Retinal pigment epithelial cell (primary cell): ENCODE measurements at regions not wholly inside any gene's neighbourhood (a gene's known extent, or its start where the extent isn't known, plus 50 kb on each side); places are given as distances from the start of the nearest gene placed in this dataset.

Experiments used
- DNase-seq: peaks from one replicate; pipeline ENCODE4 v3.0.0-alpha.2; 2010; ENCODE audit warnings: low read depth
- H3K4me3 ChIP-seq: 2 replicates; pipeline ENCODE4 v1.5.1; 2011; ENCODE audit warnings: mild to moderate bottlenecking, low read length, control low read depth, moderate library complexity
- TF ChIP-seq, protein P1 (sequence below): conservative IDR thresholded peaks from 2 replicates; pipeline ENCODE4 v1.5.1; 2011; ENCODE audit warnings: low read depth, low read length, control low read depth, inconsistent platforms

DNA sequence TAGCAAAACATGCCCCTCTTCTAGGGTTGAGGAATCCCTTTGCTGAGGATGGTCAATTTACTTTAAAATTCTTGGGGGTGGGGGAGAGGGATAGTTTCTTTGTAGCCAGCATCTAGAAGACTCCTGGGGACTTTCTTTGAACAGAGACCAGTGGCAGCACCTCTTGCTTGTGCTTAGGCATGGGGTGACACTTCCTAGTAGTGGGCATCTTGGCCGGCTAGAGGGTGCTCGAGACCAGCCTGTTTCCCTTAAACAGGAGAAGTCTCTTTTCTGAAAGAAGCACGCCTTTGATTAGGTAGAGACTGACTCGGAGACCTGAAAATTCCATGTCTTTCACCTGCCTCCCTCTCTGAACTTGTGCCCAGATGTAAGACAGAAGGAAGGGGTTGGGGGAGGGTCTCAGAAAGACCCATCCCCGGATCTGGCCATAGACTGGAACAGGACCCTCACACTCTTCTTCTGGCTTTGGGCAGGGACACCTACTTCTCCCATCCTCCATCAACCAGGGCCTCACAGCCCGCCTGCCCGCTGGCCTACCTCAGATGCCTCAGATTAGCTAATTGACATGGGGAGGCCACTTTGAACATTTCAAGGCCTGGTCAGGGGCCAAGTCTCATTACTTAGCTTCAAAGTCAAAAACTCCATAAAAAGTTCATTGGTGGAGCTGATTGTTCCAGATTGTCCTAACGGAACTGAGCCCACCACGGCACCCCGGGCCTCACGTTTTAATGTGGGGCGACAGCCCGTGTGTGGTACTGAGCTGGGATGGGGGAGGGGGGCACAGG, 172.2 kb downstream of the CDC5L start:
- TF ChIP-seq, protein P1, sequence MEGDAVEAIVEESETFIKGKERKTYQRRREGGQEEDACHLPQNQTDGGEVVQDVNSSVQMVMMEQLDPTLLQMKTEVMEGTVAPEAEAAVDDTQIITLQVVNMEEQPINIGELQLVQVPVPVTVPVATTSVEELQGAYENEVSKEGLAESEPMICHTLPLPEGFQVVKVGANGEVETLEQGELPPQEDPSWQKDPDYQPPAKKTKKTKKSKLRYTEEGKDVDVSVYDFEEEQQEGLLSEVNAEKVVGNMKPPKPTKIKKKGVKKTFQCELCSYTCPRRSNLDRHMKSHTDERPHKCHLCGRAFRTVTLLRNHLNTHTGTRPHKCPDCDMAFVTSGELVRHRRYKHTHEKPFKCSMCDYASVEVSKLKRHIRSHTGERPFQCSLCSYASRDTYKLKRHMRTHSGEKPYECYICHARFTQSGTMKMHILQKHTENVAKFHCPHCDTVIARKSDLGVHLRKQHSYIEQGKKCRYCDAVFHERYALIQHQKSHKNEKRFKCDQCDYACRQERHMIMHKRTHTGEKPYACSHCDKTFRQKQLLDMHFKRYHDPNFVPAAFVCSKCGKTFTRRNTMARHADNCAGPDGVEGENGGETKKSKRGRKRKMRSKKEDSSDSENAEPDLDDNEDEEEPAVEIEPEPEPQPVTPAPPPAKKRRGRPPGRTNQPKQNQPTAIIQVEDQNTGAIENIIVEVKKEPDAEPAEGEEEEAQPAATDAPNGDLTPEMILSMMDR: no peak
- no peak overlapping the region for H3K4me3 ChIP-seq
- no peak for DNase-seq

DNA sequence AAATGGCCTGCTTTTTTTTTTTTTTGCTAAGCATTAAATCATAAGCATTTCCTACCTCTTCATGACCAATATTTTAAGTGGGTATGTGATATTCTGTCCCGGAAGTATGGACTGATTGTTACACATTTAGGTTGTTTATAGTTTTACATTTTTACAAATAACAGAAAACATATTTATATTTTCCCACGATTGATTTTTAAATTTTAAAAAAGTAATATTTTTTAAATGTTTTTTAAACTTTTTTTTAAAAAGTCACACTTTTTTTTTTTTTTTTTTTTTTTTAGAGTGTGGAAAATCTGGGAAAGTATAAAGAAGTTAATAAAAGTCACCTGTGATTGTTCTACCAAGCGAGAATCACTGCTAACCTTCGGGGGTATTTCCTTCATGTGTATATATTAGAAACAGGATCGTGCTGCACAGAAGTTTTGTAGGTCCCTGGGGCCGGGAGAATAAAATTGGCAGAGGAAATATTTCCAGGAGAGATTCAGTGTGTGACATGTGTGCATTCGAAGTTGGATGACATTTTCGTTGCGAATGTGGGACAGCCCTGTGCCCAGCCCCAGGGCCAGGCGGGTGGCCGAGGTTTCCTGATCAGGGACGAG, 173.1 kb downstream of the CDC5L start:
- no peak overlapping the region for H3K4me3 ChIP-seq
- TF ChIP-seq, protein P1: no peak
- no peak for DNase-seq

DNA sequence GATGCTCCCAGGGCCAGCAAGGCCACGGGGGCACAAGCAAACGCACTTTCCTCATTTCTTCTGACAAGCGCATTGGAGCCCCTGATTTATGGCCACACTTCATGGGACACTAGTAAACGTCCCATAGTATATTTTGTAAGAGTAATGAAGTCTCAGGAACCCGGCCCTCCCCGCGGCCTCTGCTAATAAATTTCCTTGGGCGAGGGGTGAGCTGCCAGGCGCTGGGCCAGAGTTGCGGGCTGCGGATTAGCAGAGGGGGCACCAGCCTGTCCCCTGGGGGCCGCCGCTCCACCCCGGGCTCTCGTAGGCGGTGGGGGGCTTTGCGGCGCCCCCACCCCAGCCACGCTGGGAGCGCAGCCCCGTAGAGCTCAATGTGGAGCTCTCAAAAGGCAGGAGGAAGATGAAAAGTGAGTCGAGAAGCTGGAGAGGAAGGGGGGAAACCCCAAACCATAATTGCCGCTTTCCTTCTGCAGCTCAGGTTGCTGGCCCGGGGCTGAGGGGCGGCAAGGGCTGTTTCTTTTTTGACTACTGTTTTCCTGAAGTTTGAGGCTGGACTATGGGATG, 173.6 kb downstream of the CDC5L start:
- TF ChIP-seq, protein P1: no peak
- no peak overlapping the region for H3K4me3 ChIP-seq
- DNase-seq: no peak

DNA sequence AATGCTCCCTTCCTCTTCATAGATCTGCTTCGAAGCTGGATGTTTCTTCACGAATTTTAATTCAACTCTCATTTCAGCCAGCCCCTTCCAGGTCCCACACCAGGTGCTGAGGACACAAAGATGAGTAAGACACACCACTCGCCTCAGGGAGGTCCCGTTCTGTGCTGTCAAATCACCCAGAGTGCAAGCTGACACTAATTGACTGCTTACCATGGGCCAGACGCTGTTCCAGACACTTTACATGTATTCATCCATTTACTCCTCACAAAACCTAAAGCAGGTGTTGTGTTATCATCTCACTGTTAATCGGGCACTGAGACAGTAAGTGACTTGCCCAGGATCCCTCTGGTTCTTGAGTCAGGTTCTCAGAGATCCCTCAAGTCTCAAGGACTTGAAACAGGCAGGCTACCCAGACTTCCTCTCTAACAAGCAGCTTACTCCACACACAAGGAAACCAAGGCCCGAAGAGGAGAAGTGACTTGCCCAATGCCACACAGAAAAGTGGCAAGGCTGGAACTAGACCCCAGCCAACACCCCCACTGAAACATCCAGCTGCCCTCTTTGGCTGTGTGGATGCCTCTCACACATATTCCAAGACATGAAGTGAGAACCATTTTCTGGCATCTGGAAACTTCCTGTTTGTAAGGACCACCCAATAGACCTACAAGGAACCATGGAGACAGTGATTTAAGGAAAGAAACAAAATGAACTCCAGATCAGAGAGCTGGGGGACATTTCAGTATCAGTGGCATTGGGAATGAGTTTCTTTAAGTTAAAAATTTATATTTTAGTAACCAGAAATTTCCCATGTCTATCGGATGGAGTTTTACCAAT, 174.5 kb downstream of the CDC5L start:
- TF ChIP-seq, protein P1: no peak
- no peak for DNase-seq
- H3K4me3 ChIP-seq: no peak overlapping the region

DNA sequence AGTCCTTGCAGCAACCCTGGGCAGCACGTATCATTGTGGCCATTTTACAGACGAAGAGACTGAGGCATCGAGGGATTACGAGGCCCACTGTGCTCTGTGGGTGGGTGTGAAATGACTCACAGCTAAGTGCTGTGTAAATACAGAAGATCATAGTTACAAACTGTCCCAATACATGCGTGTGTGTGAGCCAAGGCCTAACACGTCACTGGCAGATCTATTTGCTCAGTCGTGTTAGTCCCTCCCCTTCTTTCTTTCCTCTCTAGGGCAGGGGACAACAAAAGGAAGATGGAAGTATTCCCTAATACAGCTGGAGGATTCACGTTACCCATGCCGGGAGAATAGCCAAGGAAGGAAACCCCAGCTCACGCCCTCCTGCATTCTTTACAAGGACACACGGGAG, 175.9 kb downstream of the CDC5L start:
- DNase-seq: no peak
- H3K4me3 ChIP-seq: no peak overlapping the region
- TF ChIP-seq, protein P1: no peak

DNA sequence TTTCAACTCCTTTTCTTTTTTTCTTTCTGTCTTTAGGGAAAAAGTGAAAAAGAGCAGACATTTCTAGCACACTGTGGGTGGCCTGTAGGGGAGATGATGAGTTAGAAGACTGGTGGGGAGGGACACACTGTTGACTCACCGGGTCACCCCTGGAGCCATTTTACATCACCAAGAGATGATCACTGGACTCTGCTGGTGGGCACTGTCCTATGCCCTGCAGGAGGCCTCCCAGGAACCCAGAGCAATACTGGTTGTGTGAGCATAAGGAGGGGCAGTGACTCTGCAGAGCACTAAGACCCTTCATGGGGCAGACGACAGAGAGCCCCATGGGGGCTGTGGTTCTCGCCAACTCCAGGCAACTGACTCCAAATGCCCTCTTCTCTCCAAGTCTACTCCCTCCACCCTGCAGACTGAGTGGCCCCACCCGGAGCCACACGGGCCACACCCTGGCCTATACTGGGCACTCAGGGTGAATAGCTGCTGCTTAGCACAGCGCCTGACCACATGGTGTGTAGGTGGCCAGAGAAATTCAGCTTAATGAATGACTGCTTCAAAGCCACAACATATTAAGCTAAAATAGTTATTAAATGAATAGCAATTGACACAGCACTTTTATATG, 177.5 kb downstream of the CDC5L start:
- H3K4me3 ChIP-seq: no peak overlapping the region
- TF ChIP-seq, protein P1: no peak
- DNase-seq: no peak
